K562 (cell line): ENCODE measurements at regions not wholly inside any gene's neighbourhood (a gene's known extent, or its start where the extent isn't known, plus 50 kb on each side); places are given as distances from the start of the nearest gene placed in this dataset.

ENCODE experiments used
- ATAC-seq: fragments of 200-7000 bp; cut with Tn5 transposase; 3 replicates; pipeline ENCODE4 v1.9.1; 2020; ENCODE audit warnings: moderate library complexity
- BruUV-seq: library from RNA; stranded (reverse); fragments of 400-500 nt; replicated peaks from 2 replicates; lab custom pipeline; 2021; lab: Mats Ljungman, UMichigan
- CTCF ChIA-PET: fragments of 300-600 bp; formaldehyde crosslinking; extraction: SDS; loops from one replicate; lab custom pipeline; 2021; ENCODE audit warnings: low intra/inter-chr PET ratio; lab: Yijun Ruan, JAX
- POLR2A ChIA-PET: fragments of 300-600, 350-650 bp; sonication (Branson Sonifier 250); formaldehyde crosslinking; extraction: SDS; loops from one replicate; lab custom pipeline; 2021; ENCODE audit warnings: antibody characterized with exemption, inconsistent platforms; lab: Yijun Ruan, JAX
- DNase-seq, 4 experiments: peaks; one replicate each; pipeline versions ENCODE4 v3.0.0 to v3.0.0-alpha.2; 2011 to 2018; ENCODE audit warnings: low spot score in 3 of 4, mixed read lengths in 3 of 4; ENCODE audit errors: extremely low read depth in 1 of 4
- FAIRE-seq: peaks from 2 replicates; lab custom pipeline; 2011; peaks lifted over from hg19 to GRCh38; lab: Jason Lieb, UNC
- H2AFZ ChIP-seq: 2 replicates; pipeline ENCODE4 v1.6.0; 2011; ENCODE audit warnings: low read depth, low read length, control low read depth, inconsistent platforms
- H3K27ac ChIP-seq: fragments of 200-600 bp; 3 replicates; pipeline ENCODE4 v1.8.0; 2011; ENCODE audit warnings: low read depth, mild to moderate bottlenecking, control low read depth, inconsistent platforms, low read length, moderate library complexity, mixed read lengths; ENCODE audit errors: extremely low read depth
- H3K27me3 ChIP-seq, 2 experiments: fragments of 300-600 bp in 1 of 2; 2 replicates in 1 of 2; 3 replicates in 1 of 2; pipeline versions ENCODE4 v1.6.0 to v1.8.0; 2011; ENCODE audit warnings: inconsistent platforms in 2 of 2, low read length in 2 of 2, mild to moderate bottlenecking in 1 of 2, mixed read lengths in 1 of 2, moderate library complexity in 1 of 2; ENCODE audit not compliant: control insufficient read depth in 2 of 2, insufficient read depth in 2 of 2
- H3K36me3 ChIP-seq: fragments of 300-600 bp; 3 replicates; pipeline ENCODE4 v1.8.0; 2011; ENCODE audit warnings: mild to moderate bottlenecking, low read length, inconsistent platforms; ENCODE audit not compliant: control insufficient read depth, insufficient read depth
- H3K4me1 ChIP-seq, 2 experiments: fragments of 200-600 bp in 1 of 2; replicated peaks in 1 of 2; 2 replicates in 1 of 2; 3 replicates in 1 of 2; pipeline versions ENCODE4 v1.5.1 to v1.8.0; 2011; ENCODE audit warnings: inconsistent platforms in 2 of 2, low read length in 2 of 2, mild to moderate bottlenecking in 1 of 2, mixed read lengths in 1 of 2, moderate library complexity in 1 of 2; ENCODE audit not compliant: control insufficient read depth in 2 of 2, insufficient read depth in 2 of 2
- H3K4me2 ChIP-seq: 2 replicates; pipeline ENCODE4 v1.6.1; 2011; ENCODE audit warnings: low read length, control low read depth, inconsistent platforms, mixed read lengths; ENCODE audit not compliant: insufficient read depth
- H3K4me3 ChIP-seq: fragments of 200-600 bp; sonication (generic), shearing (Covaris generic); 2 replicates; pipeline ENCODE4 v1.5.1; 2016; ENCODE audit warnings: control low read depth, inconsistent platforms
- H3K79me2 ChIP-seq: fragments of 200-600 bp; 3 replicates; pipeline ENCODE4 v1.8.0; 2011; ENCODE audit warnings: low read length, inconsistent platforms; ENCODE audit not compliant: control insufficient read depth, insufficient read depth
- H3K9ac ChIP-seq, 2 experiments: 2 replicates each; pipeline versions ENCODE4 v1.6.0 to v1.6.1; 2011; ENCODE audit warnings: low read depth in 2 of 2, low read length in 2 of 2, control low read depth in 1 of 2, inconsistent platforms in 1 of 2, mild to moderate bottlenecking in 1 of 2, mixed read lengths in 1 of 2; ENCODE audit not compliant: insufficient read depth in 1 of 2
- H3K9me1 ChIP-seq: one replicate; pipeline ENCODE4 v1.6.0; 2011; ENCODE audit warnings: inconsistent platforms, mild to moderate bottlenecking, low read length, moderate library complexity; ENCODE audit not compliant: control insufficient read depth, insufficient read depth
- H3K9me3 ChIP-seq: replicated peaks from 2 replicates; pipeline ENCODE4 v1.5.1; 2011; ENCODE audit warnings: low read depth, low read length, inconsistent platforms; ENCODE audit not compliant: control insufficient read depth, insufficient read depth
- H4K20me1 ChIP-seq: replicated peaks from 2 replicates; pipeline ENCODE4 v1.6.1; 2011; ENCODE audit warnings: low read length, inconsistent platforms, mixed read lengths; ENCODE audit not compliant: control insufficient read depth, insufficient read depth
- ESRRB ChIP-seq: fragments of 250-450 bp; sonication (Bioruptor Pico); IDR thresholded peaks from 2 replicates; pipeline ENCODE4 v1.5.0; 2020; ENCODE audit warnings: mild to moderate bottlenecking, moderate library complexity, borderline replicate concordance
- GTF2F1 ChIP-seq: IDR thresholded peaks from 2 replicates; pipeline ENCODE4 v1.6.1; 2011; ENCODE audit warnings: low read depth, low read length, improper control_type of control experiment
- NCOR1 ChIP-seq: fragments of 450-650 bp; IDR thresholded peaks from 2 replicates; pipeline ENCODE4 v1.6.1; 2016; ENCODE audit warnings: mild to moderate bottlenecking, moderate library complexity
- RBBP5 ChIP-seq: fragments of 200-600 bp; sonication (generic); IDR thresholded peaks from 2 replicates; pipeline ENCODE4 v1.6.1; 2012; ENCODE audit warnings: borderline replicate concordance, mild to moderate bottlenecking, low read length, control low read depth, inconsistent platforms; ENCODE audit not compliant: insufficient read depth, poor library complexity, severe bottlenecking
- RBM39 ChIP-seq: fragments of 200-400 bp; formaldehyde crosslinking; optimal IDR thresholded peaks from 2 replicates; pipeline ENCODE3; 2018; ENCODE audit warnings: low read depth, low read length
- SIN3B ChIP-seq: fragments of 450-650 bp; IDR thresholded peaks from 2 replicates; pipeline ENCODE4 v1.6.1; 2017; ENCODE audit warnings: low read depth, mild to moderate bottlenecking, moderate library complexity
- SOX6 ChIP-seq: fragments of 450-650 bp; IDR thresholded peaks from 2 replicates; pipeline ENCODE4 v1.6.1; 2014; ENCODE audit warnings: mild to moderate bottlenecking
- STAT5A ChIP-seq: IDR thresholded peaks from 2 replicates; pipeline ENCODE4 v1.6.1; 2012; ENCODE audit warnings: low read length, inconsistent platforms, borderline replicate concordance
- TAF7 ChIP-seq: fragments of 450-650 bp; IDR thresholded peaks from 2 replicates; pipeline ENCODE4 v1.6.1; 2016; ENCODE audit warnings: missing genetic modification characterization, missing compliant biosample characterization
- ZC3H8 ChIP-seq: fragments of 450-650 bp; IDR thresholded peaks from 2 replicates; pipeline ENCODE4 v1.6.1; 2017
- ZNF57 ChIP-seq: fragments of 450-650 bp; formaldehyde crosslinking; IDR thresholded peaks from 2 replicates; pipeline ENCODE4 v1.4.0; 2020; ENCODE audit warnings: mild to moderate bottlenecking, moderate library complexity
- ZNF75A ChIP-seq: fragments of 450-650 bp; formaldehyde crosslinking; IDR thresholded peaks from 2 replicates; pipeline ENCODE4 v1.4.0; 2020; ENCODE audit warnings: mild to moderate bottlenecking
- in situ Hi-C: fragments of 300-500 bp; cut with MboI; formaldehyde crosslinking; loops from 4 replicates; pipeline ENCODE4 v1.15.0; 2018; ENCODE audit warnings: inconsistent platforms, mixed read lengths
- intact Hi-C: fragments of 100-400 bp; cut with micrococcal nuclease; formaldehyde crosslinking; loops from 2 replicates; pipeline ENCODE4 v1.14.2; 2022
- TF ChIP-seq, protein P1 (sequence below), 3 experiments: IDR thresholded peaks in 2 of 3; conservative IDR thresholded peaks in 1 of 3; 2 replicates each; pipeline ENCODE4 v1.5.1; 2011 to 2012; ENCODE audit warnings: low read length in 3 of 3, mild to moderate bottlenecking in 3 of 3, control low read depth in 2 of 3, improper control_type of control experiment in 1 of 3, inconsistent platforms in 1 of 3, low read depth in 1 of 3, mixed read lengths in 1 of 3, moderate library complexity in 1 of 3; ENCODE audit not compliant: insufficient read depth in 2 of 3
- TF ChIP-seq, protein P2 (sequence below): sonication (generic); formaldehyde crosslinking; IDR thresholded peaks from 2 replicates; pipeline ENCODE4 v1.8.1; 2023; ENCODE audit warnings: missing genetic modification reagents, mild to moderate bottlenecking, borderline replicate concordance

DNA sequence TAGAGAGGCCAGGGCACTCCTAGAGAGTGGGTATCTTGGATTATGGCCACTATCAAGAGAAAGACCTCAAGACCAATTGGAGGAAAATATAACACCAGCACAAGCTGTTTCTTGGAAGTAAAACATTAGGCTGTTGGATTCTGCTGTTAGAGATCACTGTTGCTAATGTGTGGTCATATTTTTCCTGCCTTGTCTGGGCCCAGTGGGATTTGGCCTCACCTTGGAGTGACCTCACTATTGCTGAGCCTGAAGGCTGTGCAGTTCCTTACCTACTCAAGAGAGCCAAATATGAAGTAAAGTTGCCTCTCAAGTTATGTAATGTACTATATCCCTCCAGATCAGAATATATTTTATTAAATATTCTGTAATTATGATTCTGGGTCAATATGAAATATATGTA is 355.4 kb upstream of the CTSO start:
- Histone ChIP-seq H3K27me3 (no peaks in the 10 kb centered on the region), H3K79me2 (no peaks in the 10 kb centered on the region), H4K20me1 (no peaks in the 10 kb centered on the region), H3K36me3 (no peaks in the 10 kb centered on the region), H3K4me3 (no peak overlapping the region), H3K9me1 (no peaks in the 10 kb centered on the region), H3K27ac (no peak overlapping the region)
- TF ChIP-seq ZNF57 (CRISPR knock-in tag) (no peak), GTF2F1 (no peak), RBM39 (no peak), ESRRB (CRISPR knock-in tag) (no peak), SOX6 (no peak), NCOR1 (no peak), SIN3B (no peak), RBBP5 (no peak), ZC3H8 (no peak), STAT5A (no peak), TAF7 (no peak), ZNF75A (no peak)
- TF ChIP-seq, protein P1, sequence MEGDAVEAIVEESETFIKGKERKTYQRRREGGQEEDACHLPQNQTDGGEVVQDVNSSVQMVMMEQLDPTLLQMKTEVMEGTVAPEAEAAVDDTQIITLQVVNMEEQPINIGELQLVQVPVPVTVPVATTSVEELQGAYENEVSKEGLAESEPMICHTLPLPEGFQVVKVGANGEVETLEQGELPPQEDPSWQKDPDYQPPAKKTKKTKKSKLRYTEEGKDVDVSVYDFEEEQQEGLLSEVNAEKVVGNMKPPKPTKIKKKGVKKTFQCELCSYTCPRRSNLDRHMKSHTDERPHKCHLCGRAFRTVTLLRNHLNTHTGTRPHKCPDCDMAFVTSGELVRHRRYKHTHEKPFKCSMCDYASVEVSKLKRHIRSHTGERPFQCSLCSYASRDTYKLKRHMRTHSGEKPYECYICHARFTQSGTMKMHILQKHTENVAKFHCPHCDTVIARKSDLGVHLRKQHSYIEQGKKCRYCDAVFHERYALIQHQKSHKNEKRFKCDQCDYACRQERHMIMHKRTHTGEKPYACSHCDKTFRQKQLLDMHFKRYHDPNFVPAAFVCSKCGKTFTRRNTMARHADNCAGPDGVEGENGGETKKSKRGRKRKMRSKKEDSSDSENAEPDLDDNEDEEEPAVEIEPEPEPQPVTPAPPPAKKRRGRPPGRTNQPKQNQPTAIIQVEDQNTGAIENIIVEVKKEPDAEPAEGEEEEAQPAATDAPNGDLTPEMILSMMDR (IDR thresholded peaks at IDR 0.05 in 2 of 3, conservative IDR thresholded peaks at IDR 0.05 in 1 of 3; ENCODE audit: insufficient read depth in 2 of 3, low read depth in 1 of 3, low read length in 3 of 3), result no peak
- TF ChIP-seq, protein P2, sequence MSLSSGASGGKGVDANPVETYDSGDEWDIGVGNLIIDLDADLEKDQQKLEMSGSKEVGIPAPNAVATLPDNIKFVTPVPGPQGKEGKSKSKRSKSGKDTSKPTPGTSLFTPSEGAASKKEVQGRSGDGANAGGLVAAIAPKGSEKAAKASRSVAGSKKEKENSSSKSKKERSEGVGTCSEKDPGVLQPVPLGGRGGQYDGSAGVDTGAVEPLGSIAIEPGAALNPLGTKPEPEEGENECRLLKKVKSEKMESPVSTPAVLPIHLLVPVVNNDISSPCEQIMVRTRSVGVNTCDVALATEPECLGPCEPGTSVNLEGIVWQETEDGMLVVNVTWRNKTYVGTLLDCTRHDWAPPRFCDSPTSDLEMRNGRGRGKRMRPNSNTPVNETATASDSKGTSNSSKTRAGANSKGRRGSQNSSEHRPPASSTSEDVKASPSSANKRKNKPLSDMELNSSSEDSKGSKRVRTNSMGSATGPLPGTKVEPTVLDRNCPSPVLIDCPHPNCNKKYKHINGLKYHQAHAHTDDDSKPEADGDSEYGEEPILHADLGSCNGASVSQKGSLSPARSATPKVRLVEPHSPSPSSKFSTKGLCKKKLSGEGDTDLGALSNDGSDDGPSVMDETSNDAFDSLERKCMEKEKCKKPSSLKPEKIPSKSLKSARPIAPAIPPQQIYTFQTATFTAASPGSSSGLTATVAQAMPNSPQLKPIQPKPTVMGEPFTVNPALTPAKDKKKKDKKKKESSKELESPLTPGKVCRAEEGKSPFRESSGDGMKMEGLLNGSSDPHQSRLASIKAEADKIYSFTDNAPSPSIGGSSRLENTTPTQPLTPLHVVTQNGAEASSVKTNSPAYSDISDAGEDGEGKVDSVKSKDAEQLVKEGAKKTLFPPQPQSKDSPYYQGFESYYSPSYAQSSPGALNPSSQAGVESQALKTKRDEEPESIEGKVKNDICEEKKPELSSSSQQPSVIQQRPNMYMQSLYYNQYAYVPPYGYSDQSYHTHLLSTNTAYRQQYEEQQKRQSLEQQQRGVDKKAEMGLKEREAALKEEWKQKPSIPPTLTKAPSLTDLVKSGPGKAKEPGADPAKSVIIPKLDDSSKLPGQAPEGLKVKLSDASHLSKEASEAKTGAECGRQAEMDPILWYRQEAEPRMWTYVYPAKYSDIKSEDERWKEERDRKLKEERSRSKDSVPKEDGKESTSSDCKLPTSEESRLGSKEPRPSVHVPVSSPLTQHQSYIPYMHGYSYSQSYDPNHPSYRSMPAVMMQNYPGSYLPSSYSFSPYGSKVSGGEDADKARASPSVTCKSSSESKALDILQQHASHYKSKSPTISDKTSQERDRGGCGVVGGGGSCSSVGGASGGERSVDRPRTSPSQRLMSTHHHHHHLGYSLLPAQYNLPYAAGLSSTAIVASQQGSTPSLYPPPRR, result no peak
- TF ChIP-seq, all 486 proteins: peak for 0
- ChIA-PET POLR2A (no interaction called here), CTCF (no interaction called here)
- BruUV-seq, result no TSS peak
- H3K4me2 ChIP-seq, result no peak overlapping the region
- no peaks in the 10 kb centered on the region for H3K4me1 ChIP-seq
- intact Hi-C loops, result no loop called here
- DNase-seq (no peak), ATAC-seq (no peak), FAIRE-seq (no peak)
- no peaks in the 10 kb centered on the region; the same call in 1 of the 2 replicates for H3K9me3 ChIP-seq
- in situ Hi-C loops, result no loop called here
- H2AFZ ChIP-seq, result no peak overlapping the region
- no peak overlapping the region for H3K9ac ChIP-seq
